ENCODE measurements at regions not wholly inside any gene's neighbourhood (a gene's known extent, or its start where the extent isn't known, plus 50 kb on each side); places are given as distances from the start of the nearest gene placed in this dataset.
"Not testable (repeated sequence)": the region's sequence is repeated elsewhere in the genome, so short reads cannot be mapped to it uniquely, and the experiment has no call there.

DNA sequence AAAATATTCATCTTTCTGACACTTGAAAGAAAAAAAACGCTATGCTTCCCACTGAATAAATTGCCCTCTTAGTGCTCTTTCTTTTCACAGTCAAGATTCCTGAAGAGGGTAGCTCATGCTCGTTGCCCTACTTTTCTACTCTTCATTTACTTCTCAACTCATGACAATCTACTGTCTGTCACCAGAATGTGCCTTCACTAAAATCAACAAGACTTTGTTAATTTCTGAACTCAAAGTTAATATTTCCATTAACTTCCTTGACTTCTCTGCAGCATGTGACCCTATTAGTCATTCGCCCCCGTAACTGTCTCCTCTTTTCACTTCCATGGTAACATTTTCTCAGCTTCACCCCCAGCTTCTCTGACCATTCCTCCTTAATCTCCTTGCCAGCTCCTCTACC is 98.9 kb upstream of the MAPRE2 start:
- no peak for DNase-seq

DNA sequence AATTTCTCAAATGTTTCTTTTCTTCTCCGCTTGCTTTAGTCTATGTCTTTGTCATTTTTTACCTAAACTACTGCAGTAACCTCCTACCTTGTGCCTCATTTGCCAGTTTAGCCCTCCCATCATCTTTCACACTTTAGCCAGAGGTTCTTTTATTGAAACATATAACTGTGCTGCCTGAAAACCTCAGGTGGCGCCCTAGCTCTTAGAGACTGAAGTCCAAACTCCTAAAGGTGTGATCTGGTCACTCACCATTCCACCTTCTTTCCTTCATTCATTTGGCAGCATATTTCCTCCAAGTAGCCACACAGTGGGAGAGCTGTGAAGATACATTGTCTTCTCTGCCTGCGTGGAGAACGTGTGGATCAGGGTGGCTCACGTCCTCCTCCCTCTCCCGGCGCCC is 98.2 kb upstream of the MAPRE2 start:
- no peak for DNase-seq

DNA sequence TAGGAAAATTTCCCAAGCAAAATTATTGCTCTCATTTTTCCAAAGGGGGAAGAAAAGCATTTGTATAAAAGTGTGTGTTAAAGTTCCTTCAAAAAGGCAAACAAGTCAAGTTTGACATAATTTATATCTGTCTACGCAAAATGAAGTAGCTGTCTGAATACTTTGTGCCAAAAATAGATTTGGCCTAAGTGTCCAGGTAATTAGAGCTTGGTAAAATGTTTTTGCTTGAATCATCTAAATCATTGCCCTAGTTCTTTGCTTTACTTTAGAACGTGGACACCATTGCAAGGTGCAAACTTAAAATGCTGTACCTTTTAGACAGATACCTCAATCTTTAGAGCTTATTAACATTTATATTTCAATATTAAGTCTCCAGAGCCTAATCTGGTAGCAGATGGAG is 97.6 kb upstream of the MAPRE2 start:
- DNase-seq, result no peak

DNA sequence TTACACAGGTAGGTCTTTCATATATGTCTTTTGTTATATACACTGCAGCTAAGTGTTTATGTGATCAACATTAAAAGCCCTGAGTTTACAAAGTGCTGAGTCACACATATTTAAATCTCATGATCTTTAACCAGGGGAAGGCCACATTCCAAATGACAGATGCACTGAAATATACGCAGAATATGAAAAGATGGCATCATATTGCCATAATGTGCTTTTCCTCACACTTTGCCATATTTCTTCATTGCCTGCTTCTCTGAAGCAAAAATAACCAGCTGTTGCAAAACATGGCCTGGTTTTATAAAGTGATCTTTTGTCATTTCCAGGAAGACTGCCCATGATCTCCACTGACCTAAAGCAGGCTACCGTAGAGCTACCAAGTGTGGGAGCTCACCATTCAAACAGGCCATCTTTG is 93.5 kb upstream of the MAPRE2 start:
- DNase-seq, result no peak

DNA sequence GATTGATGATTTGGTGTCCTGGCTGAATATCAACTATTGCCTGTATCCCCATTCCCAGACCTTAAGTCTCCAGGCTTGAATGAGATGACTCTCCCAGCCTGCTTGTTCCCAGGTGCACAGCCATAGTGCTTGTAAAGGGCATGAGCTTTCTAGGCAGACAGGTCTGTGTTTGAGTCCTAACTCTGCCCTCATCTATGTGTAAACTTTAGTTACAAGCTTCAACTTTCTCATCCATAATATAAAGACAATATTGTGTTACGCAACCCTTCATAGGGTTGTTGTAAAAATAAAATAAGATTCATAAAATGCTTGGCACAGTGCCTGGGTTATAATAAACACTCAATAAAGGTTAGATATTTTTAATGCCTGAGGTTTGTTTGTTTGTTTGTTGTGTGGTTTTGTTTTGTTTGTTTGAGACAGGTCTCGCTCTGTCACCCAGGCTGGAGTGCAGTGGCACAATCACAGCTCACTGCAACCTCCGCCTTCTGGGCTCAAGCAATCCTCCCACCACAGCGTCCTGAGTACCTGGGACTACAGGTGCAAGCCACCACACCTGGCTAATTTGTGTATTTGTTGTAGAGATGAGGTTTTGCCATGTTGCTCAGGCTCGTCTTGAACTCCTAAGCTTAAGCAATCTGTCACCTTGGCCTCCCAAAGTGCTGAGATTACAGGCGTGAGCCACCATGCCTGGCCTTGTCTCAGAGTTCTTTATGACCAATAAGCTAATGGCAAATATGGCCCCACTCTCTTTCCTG is 89.4 kb upstream of the MAPRE2 start:
- no peak for DNase-seq

DNA sequence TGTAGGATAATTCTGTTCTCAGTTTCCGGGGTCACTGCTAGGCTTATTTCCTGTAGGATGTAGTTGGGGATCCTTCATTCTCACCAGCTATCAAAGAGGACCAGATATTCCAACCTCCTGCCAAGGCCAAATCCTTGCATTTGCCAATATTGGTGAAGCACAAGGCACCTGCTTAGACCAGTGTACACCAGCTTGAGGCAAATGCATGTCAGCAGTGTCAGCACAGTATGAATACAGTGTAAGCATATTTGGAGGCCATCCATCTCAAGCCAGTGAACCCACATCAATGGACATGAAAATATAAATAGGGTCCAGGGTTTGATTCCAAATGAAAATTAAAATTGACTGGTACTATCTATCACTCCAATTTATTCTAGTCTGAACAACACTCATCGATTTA is 88.0 kb upstream of the MAPRE2 start:
- no peak for DNase-seq

DNA sequence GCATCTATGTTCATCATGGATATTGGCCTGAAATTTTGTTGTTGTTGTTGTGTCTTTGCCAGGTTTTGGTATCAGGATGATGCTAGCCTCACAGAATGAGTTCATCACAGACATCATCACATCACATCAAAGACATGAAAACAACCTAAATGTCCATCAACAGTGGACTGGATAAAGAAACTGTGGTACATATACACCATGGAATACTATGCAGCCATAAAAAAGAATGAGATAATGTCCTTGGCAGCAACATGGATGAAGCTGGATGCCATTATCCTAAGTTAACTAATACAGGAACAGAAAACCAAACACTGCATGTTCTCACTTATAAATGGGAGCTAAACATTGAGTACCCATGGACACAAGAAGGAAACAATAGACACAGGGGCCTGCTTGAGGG is 85.7 kb upstream of the MAPRE2 start:
- DNase-seq, result not testable (repeated sequence)

DNA sequence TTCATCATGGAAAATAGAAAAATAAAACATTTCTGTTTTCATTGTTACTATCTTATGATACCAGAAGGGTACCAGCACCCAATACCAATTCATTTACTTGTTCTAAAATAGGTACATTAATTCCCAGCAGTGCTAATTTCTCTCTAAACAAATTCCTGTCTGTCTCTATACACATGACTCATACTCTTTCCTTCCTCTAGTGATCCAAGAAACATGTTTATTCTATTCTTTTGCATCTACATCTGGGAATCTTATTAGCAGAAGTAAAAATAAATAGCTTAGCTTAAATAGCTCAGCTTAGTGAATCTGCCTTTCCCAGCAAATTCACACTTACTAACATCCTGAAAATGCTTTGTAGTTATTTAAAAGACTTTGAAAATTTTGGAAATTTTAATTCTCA is 84.5 kb upstream of the MAPRE2 start:
- no peak for DNase-seq

DNA sequence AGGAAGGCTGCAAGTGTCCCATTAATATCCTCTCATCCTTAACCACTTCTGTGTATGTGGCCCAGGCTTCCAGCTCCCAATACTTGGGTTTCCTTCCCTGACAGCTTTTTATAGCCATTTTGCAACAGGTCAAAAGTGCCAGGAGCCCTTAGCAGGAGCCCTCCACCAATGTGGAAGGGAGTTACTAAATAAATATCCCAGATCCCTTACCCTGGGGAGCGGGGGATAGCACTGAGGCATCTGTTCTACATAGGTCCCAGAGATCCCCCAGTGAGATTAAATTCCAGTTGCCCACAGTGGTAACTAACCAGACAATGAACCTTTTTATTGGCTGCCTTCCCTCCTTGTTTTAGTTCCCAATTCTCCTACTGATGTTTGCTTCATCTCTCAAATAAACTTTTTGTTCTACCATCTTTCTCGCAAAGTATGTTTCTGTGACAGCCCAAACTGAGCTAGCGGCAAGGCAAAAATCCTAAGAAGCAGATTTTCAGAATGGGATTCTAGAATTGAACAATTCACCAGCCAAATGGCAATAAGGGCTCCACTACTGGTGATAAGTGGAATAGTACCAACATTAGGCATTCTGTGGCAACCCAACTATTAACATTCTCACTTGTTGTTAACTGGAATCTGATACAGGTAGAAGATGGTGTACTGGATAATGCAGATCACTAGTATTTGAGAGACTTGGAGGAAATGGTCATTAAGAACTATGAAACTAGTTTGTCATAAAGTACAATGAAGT is 83.9 kb upstream of the MAPRE2 start:
- no peak for DNase-seq

DNA sequence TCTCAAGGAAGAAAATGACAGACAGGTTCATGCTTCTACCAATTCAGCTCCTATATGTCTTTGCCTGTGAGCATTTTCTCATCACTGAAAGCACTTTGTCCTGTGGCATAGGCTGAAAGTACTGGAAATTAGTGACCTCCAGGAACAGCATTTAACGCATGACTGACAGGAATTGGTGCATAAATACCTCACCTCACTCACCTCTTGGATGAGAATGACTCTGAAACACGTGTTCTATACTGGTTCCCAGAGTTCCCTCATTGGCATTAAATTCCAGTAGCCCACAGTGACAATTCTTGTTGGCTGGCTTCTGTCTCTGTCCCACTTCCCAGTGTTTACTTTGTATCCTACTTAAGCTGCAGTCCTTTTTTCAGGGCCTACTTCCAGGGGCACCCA is 83.4 kb upstream of the MAPRE2 start:
- no peak for DNase-seq

DNA sequence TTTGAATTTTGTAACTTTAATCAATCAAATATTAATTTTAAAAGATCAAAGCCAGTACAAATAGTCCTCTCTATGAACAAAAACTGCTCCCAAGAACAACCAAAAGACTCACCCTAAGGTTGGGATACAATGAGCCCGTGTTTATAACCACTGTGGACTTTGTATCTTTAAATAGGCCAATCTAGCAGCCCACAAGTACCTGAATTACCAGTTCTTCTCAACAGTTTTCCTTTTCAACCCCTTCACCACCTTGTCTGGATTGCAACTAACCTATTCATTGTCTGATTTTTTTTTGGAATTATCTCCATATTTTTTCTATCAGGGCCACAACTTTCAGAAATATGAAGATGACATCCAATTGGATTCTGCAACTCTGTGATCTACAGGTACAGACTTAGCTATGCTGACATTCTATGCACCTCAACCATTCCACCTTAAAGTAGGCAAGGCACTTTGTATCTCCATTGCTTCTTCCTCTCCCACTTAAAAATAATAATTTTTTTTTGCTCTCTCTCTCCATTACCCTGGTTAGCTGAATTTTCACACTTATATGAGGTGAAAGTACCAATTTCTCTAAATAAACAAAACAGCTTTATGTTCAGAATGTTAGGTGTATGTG is 81.9 kb upstream of the MAPRE2 start:
- DNase-seq, result no peak

DNA sequence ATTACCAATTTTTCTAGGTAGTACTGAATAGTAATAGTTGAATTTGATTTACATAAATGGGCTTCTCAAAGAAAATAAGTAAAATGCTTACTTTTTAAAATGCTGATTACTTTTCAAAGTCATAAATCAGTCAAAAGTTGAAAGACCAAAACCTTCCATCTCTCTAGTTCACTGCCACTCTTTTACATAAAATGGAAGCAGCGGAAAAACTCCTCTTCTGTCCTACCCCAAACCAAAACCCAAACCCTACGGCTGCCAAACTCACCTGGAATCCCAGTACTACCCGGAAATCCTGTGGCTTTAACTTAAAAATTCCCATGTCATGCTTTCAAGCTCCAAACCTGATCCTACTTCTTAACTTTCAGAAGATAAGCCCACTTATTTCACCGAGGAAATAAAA is 81.2 kb upstream of the MAPRE2 start:
- no peak for DNase-seq

DNA sequence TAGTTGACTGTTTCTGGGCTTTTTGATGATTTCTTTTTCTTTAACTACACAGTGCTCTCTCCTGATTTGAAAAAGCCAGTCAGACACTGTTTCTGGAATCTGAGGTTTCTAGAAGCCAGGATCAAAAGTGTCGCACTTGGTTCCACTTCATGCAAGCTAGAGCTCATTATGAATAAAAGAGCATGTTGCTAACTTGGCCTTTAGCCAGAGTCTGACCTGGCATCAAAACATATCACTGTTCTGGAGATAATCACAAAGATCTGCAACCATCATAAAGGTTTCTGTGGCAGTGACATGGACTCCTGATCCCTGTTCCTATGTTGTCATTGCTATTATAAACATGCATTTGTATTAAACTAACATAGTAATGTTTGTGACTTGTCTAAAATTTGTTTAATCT is 76.1 kb upstream of the MAPRE2 start:
- DNase-seq, result no peak

DNA sequence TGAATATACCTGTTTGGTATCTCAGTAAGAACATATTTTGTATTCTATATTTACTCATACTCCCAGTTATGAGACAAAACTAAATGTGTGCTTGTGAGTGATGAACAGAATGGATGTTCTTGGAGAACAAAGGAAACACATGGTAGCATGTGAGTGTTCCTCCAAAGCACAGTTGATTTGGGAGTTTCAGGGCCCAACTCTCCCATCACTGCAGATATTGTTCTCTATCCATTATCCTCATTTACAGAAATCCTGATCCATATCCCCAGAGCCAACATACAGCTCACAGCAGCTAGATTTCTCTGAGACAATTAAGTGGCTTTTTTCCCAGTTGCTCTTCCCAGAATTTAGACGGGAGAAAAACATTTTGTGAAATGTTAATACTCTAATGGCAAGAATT is 75.6 kb upstream of the MAPRE2 start:
- no peak for DNase-seq

DNA sequence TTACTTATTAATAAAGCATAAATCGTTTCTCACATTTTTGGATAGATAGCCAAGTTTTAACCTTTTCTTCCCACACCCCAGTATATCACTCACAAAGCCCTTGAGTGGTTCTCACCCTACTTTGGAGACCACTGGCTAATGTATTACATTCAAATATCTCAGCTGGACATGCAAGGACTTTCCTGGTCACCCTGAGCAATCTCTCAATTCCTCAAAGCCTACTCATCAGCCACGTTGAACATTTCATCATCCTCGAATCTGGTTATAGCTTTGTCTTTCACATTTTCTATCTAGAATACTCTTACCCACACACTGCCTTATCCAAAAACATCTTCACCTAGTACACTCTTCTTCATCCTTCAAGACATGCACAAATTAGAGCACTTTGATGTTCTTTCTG is 71.1 kb upstream of the MAPRE2 start:
- DNase-seq, result no peak

DNA sequence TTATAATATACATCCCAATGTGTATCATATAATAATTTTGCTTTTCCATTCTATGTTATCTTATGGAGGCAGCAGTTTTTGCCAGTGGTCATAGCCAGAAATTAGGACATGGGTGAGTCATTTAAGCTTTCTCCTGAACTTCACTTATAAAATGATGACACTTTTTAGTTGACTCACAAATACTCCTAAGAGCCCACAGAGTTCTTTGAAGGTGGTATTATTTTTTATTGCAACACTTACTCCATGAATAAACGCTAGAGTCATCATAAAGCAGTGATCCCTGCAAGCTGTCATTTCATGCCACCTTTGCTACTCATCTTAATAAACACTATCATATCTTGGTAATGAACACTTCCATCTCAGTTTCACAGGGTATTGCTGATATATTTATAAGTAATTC is 69.9 kb upstream of the MAPRE2 start:
- DNase-seq, result no peak

DNA sequence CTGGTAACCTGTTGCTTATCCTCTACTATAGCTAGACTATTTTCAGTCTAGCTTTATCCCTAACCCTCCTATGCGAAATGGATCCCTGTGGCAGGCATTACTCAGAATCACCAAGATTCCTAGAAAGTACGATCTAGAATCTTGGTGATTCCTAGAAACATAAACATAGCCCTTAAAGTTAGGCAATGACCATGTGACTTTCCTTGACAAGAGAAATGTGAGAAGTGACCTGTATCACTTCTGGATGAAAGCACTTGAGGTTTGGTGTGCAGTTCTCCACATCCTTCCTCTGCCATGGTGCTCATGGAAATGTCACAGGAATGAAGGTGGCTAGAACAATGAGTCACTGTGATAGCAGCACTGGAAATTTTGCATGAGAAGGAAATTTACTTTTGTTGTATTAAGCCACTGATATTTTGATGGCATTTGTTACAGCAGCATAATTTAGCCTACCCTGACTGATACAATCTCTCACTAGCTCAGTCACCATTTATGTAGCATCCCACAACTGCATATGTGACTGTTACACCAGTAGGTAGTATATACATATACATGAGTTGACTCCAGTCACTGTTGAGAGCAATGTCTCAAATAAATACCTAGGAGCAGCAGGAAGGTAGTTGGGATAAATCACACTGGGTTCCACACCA is 68.3 kb upstream of the MAPRE2 start:
- no peak for DNase-seq

DNA sequence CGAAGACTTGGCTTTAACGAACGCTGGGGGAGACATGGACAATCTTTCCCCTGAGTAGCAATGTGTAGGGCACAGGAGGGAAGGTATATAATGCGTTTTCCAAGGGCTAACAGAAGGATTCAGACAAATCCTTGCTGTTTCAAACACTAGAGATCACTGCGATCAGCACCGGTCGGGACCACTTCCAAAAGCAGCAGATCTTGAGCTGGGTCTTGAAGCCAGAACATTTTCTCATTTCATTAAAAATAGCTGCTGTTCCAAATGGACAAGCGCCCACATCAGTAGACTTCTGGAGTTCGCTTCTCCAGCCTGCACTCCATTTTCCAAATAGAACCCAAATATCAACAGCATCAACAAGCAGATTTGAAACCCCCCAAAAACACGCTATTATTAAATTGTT is 65.1 kb upstream of the MAPRE2 start:
- DNase-seq, result no peak

DNA sequence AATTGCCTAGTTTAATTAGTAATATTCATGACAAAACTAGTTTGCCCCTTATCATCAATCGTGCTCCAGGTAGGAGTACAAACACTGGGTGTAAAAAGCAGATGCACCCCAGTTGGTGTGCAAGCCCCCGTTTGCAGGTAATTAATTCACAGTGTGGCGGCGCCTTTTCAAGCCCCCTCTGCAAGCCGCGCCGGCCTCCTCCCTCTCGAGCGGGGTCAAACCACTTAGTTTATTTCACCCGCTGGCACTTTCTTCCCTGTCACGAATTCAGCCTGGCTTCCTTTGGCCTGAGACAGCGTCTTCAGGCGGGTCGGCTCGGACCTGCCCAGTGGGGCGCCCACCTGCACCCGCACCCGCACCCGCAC is 64.7 kb upstream of the MAPRE2 start:
- DNase-seq, result no peak

DNA sequence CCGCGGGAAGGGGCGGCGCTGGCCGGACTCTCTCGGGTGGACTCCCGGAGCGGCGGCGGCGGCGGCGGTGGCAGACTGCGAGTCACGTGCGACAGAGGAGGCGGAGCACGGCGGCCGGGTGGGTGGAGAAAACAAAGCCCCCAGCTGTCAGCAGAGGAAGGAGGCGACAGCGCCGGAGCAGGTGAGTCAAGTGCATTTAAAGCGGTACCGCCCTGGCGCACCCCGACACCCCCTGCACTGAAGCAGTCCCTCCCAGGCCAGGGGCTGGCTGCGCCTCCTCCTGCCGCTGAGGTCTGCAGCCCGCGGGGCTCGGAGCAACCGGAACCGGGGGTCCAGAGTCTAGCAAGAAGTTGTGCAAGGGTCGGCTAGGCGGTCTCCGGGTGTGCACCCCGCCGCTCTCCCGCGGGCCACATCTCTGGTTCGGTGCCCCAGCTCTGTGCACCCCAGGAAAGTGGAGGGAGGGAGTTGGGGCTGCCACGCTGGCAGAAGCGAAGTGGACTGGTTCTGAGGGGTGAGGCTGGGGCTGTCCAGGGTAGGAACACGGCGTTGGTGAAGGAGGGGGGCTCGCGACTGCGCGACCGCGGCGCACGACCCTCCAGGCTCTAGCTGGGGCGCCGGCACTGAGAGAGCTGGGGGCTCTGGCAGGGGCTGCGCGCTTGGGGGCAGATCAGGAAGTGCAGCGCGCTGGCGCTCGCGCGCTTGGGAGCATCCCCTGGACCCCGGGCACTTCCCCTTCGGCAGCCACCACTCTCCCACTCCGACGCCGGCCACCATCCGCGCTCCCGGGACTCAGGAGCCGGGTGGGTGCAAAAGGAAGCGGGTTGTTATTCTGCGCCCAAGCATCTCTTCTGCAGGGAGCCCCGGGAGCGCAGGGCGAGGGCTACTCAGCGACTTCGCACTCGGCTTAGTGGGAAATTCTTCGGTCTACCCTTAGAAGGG is 64.0 kb upstream of the MAPRE2 start:
- DNase-seq, result peak; percentile 83

DNA sequence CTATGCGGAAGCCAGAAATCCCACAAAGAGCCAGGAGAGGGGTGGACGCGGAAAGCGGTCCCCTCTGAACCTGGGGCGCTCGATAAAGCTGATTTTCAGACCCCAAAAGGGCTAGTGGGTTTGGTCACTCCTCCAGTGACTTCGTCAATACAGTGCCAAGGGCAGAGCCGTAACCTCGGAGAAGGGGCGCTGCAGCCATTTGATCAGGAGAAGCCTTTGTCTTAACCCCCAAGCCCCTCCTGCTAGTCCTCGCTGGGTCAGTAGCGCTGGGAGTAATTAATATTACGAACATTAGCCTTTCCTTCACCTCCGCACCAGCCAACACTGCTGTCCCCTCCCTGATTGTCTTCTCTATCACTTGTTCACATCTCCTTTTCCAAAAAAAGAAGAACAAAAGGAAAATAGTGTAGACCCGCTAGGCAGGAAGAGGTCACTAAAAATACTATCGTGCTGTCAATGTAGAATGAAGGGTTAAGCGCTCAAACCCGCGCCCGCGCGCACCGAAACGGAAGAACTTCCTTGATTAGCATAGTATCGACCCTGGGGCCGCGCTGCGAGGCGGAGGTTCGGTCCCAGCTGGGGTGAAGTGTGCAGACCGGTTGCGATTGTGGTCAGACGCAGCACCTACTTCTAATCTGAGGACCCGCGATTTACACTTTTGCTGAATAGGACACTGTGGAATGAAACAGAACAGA is 63.2 kb upstream of the MAPRE2 start:
- DNase-seq, result no peak

DNA sequence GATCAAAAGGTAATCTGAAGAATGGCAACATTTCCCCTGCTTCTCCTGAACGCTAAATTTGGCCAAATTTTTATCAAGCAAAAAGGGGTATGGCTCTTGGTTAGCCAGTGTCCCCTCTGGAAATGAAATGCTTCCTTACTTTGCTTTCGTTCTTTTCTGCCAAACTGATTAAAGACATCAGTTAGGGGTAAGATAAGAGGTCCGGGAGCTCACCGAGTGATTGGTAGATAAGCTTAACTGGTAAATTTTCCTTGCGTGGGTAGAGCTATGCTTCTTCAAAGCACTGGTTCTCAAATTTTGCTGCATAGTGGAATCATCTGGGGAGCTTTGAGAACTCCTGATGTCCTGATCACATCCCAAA is 62.7 kb upstream of the MAPRE2 start:
- DNase-seq, result no peak

Measured in occipital lobe (tissue), 1 donor.